ENCODE measurements at regions not wholly inside any gene's neighbourhood (a gene's known extent, or its start where the extent isn't known, plus 50 kb on each side); places are given as distances from the start of the nearest gene placed in this dataset.

GRCh38 chr6:12223383-12223782 lies 66.8 kb upstream of the EDN1 start:
- TF ChIP-seq CTCF (IDR thresholded peaks at IDR 0.05) (no peak), EP300 (IDR thresholded peaks at IDR 0.05) (no peak)

All from gastroesophageal sphincter (tissue), 3 donors.